GM12892 (cell line): ENCODE measurements at regions not wholly inside any gene's neighbourhood (a gene's known extent, or its start where the extent isn't known, plus 50 kb on each side); places are given as distances from the start of the nearest gene placed in this dataset.
"Not testable (repeated sequence)": the region's sequence is repeated elsewhere in the genome, so short reads cannot be mapped to it uniquely, and the experiment has no call there.

Experiments used
- DNase-seq: peaks from one replicate; pipeline ENCODE4 v3.0.0; 2011; ENCODE audit not compliant: insufficient read length
- FAIRE-seq: peaks from 2 replicates; lab custom pipeline; 2011; peaks lifted over from hg19 to GRCh38; lab: Jason Lieb, UNC
- POLR2A ChIP-seq: IDR thresholded peaks from 2 replicates; pipeline ENCODE4 v1.6.1; 2011; ENCODE audit warnings: low read depth, low read length, control low read depth
- POLR2AphosphoS5 ChIP-seq: IDR thresholded peaks from 2 replicates; pipeline ENCODE4 v1.6.1; 2011; ENCODE audit warnings: low read depth, low read length, control low read depth
- TAF1 ChIP-seq: IDR thresholded peaks from 2 replicates; pipeline ENCODE4 v1.6.1; 2011; ENCODE audit warnings: low read depth, mild to moderate bottlenecking, control low read depth, low read length, borderline replicate concordance

DNA sequence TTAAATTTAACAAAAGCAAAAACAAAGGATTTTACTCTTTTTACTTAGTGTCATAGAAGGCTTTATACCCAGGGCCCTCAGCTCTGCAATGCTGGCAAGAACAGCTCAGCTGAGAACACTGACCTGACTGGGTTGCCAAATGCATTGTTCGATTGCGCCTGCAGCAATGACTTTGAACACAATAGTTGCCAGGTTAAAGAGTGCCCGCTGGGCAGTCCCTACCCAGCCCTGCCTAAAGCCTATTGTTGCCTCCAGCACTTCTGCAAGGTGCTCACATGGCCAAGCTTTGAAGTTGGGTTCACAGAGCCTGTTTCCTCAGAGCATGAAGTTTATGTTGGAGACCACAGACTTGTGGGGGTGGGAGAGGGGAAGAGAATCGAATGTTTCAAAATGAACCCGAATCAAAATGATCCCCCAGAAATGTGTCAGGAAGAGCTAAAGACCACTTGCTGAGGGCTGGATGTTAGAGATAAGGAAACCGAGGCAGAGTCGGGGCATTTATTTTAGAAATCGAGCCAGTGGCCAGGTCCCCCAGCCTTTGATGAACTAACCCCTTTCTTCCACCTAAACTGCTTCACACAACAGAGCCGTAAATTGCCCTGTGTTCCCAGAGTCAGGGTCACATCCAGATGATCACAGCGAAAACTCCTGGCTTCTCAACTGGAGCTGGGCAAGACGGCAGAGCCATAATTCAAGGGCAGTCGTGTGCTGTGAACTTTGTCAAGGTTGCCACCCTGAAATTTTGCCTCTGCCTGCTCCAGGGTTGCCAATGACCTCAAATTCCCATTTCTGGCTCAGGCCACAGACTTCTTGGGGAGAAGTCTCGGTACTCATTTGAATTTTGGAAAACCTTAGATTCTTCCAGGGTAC lies 55.0 kb downstream of the FOXA2 start:
- DNase-seq (no peak), FAIRE-seq (no peak)
- TF ChIP-seq POLR2A (no peak), TAF1 (no peak), POLR2AphosphoS5 (no peak)

GRCh38 chr20:22526512-22527012 lies 57.8 kb downstream of the FOXA2 start:
- no peak for TF ChIP-seq POLR2A
- no peak for TF ChIP-seq TAF1
- no peak for TF ChIP-seq POLR2AphosphoS5
- DNase-seq (no peak), FAIRE-seq (no peak)

- FAIRE-seq (no peak), DNase-seq (no peak)
- TF ChIP-seq POLR2A, result no peak
- no peak for TF ChIP-seq POLR2AphosphoS5
- no peak for TF ChIP-seq TAF1
Measured at GRCh38 chr20:22525821-22526220, 58.6 kb downstream of the FOXA2 start.

DNA sequence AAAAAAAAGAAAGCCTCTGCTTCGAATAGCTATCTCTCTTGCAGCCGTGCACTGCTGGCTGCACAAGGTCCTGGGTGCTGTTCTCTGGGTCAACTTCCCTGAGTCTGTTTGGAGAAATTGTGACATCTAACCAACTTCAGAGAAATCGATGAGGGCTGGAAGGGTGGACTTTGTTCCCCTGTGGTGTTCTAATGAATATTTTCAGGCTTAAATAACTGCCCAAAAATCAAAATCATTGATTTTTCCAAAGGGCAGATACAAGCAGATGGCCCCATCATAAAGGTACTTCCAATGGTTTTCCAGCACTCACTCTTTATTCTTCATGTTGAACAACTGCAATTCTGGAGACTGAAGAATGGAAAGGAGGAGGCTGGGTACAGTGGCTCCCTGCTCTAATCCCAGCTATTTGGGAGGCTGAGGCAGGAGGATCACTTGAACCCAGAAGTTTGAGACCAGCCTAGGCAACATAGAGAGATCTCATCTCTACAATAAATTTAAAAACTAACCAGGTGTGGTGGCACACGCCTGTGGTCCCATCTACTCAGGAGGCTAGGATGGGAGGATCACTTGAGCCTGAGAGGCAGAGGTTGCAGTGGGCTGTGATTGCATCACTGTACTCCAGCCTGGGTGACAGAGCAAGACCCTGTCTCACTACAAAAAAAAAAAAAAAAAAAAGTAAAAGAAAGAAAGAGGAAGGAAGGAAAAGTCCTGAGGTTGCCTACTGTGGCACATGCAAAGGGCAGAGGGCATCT lies 59.1 kb downstream of the FOXA2 start:
- no peak for TF ChIP-seq POLR2AphosphoS5
- TF ChIP-seq TAF1, result no peak
- no peak for TF ChIP-seq POLR2A
- FAIRE-seq, result no peak
- DNase-seq, result no peak

DNA sequence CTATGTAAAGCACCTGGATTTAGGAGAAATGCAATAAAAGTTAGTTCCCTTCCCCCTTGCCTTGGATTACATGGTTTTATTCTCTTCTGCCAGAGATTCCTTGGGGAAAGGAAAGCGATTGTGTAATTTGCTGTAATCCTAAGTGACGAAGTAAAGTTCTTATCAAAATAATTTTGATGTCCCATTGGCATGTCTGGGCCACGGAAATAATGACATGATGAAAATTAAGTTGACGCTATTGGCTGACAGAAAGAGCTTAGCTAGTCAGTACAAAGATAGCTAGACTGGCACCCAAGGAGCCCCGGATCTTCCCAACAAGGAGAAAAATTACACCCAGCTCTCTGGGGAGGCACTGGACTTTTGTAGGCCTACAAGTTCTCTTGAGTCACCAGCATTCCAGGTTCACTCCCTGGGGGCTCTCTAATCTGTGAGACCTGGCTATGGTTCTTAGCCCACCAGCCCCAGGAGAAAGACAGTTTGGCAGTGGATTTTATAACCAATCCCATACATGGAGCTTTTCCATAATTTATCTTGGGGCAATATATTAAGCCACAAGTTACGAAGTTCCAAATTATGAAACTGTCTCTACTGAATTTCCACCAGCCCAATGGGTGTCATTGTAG lies 59.9 kb downstream of the FOXA2 start:
- DNase-seq (no peak), FAIRE-seq (no peak)
- TF ChIP-seq TAF1 (no peak), POLR2AphosphoS5 (no peak), POLR2A (no peak)

GRCh38 chr20:22523499-22524392 lies 60.6 kb downstream of the FOXA2 start:
- no peak for FAIRE-seq
- DNase-seq, result no peak

DNA sequence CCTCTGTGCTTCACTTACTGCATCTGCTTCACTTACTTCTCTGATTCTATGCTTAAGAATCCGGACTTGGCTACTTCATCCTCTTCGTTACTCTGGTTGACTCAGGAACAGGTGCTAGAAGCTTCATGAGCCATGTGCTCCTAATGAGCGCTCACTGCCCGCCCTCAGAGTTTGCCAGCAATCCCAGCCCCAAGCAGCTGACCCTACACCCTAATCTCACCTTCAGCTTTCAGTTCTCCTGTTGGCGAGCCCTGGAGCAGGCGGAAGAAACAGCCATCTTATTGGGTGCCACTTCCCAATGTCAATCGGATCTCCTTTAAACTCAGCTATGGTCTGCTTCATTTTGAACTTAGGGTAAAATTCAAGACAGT lies 61.3 kb downstream of the FOXA2 start:
- FAIRE-seq (no peak), DNase-seq (no peak)
- no peak for TF ChIP-seq POLR2A
- TF ChIP-seq TAF1, result no peak
- no peak for TF ChIP-seq POLR2AphosphoS5

More at GRCh38 chr20:22523499-22524392, 60.6 kb downstream of the FOXA2 start:
- TF ChIP-seq POLR2A (no peak), TAF1 (no peak), POLR2AphosphoS5 (no peak)

DNA sequence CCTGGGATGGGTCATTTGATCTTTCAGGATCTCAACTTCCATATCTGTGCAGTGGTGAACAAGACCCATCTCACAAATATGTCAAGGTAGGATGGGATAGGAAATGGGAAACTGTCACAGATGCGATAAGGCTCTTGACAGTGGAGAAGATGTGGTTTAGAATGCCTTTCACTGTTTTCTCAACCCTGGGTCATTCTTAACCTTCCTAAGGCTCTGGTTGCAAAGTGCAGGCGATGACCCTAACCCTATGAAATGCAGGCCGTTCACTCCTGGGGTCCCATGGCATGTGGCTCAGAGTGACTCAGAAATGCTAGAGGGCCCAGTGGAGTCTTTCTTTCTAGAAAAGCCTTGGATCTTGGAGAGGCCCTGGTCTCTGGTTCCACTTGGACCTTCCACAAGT lies 61.7 kb downstream of the FOXA2 start:
- TF ChIP-seq POLR2AphosphoS5 (no peak), TAF1 (no peak), POLR2A (no peak)

GRCh38 chr20:22521940-22522339 lies 62.4 kb downstream of the FOXA2 start:
- DNase-seq, FAIRE-seq: not testable (repeated sequence)

More for the DNA sequence above, 61.7 kb downstream of the FOXA2 start:
- FAIRE-seq (no peak), DNase-seq (no peak)

DNA sequence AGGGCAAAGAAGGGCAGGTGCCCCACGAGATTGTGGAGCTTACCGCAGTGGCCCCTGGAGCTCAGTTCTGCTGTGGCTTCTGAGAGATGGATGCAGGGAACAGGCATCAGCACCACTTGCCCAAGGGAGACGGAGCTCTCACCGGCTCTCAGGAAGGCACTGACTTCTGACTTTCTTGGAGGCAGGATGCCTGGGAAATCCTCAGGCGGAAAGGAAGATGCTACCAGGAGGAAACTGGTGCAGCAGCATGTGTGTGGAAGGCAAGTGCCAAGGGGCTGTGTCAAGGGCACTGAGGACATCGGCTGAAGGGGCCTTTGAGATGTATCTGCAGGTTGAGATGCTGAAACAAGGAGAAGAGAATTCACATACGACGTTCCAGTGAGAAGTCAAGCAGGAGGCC lies 64.0 kb downstream of the FOXA2 start:
- FAIRE-seq (no peak), DNase-seq (no peak)
- no peak for TF ChIP-seq POLR2A
- no peak for TF ChIP-seq TAF1
- TF ChIP-seq POLR2AphosphoS5, result no peak

DNA sequence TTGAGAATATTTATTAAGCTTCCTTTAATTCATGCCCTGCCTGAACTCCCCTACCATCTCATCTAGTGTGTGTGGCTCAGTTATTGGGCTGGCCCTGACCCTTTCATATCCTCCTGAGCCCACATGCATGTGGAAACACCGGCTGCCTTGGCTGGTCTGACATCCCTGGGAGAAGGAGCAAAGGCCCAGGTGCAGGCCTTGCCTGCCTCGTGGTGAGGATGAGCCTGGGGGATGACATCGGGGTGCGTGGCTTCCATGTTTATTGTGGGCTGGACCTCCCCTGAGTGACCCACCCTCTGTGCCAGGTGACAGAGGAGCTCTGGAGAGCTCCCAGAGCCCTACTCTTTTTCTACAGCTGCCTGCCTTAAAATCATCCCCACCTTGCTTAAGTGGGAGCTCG lies 69.1 kb downstream of the FOXA2 start:
- DNase-seq, result no peak
- TF ChIP-seq POLR2A (no peak), POLR2AphosphoS5 (no peak), TAF1 (no peak)
- FAIRE-seq, result no peak
